ENCODE measurements at regions not wholly inside any gene's neighbourhood (a gene's known extent, or its start where the extent isn't known, plus 50 kb on each side); places are given as distances from the start of the nearest gene placed in this dataset.

GRCh38 chr5:114237766-114238165 is 124.1 kb upstream of the KCNN2 start:
- no peak overlapping the region for H4K12ac ChIP-seq (ENCODE audit: low read depth, low read length)
- no peaks in the 10 kb centered on the region for H3K79me1 ChIP-seq (ENCODE audit: low read length)
- H3K36me3 ChIP-seq (ENCODE audit: control insufficient read depth in 1 of 2, insufficient read depth in 2 of 2, low read length in 2 of 2): no peaks in the 10 kb centered on the region
- no peak for DNase-seq
- no peak overlapping the region for H3K4ac ChIP-seq (ENCODE audit: low read depth, low read length)
- no peaks in the 10 kb centered on the region for H3K27me3 ChIP-seq (ENCODE audit: insufficient read depth, low read length)
- H4K91ac ChIP-seq (ENCODE audit: low read depth, low read length): no peak overlapping the region
- H3K18ac ChIP-seq (ENCODE audit: low read length): no peak overlapping the region
- H3K4me3 ChIP-seq (ENCODE audit: low read depth, low read length): no peak overlapping the region
- no peak overlapping the region for H2AK5ac ChIP-seq (ENCODE audit: low read length)
- no peak overlapping the region for H2BK5ac ChIP-seq (ENCODE audit: low read depth, low read length, poor library complexity)
- H2BK120ac ChIP-seq (ENCODE audit: insufficient read depth, low read length, poor library complexity): no peak overlapping the region
- H3K9ac ChIP-seq (ENCODE audit: low read length): no peak overlapping the region
- no peaks in the 10 kb centered on the region for H3K79me2 ChIP-seq (ENCODE audit: control insufficient read depth, insufficient read depth, low read length, poor library complexity)
- H3K27ac ChIP-seq (ENCODE audit: low read depth, low read length): no peak overlapping the region
- no peak overlapping the region for H4K8ac ChIP-seq (ENCODE audit: low read depth, low read length)
- no peaks in the 10 kb centered on the region for H3K9me3 ChIP-seq (ENCODE audit: insufficient read depth, low read depth, low read length)
- no peak overlapping the region for H2AFZ ChIP-seq (ENCODE audit: insufficient read depth, low read length, poor library complexity)
- WGBS (ENCODE audit: extremely low coverage, insufficient coverage, insufficient read length): no CpG with 5 or more reads among the region's 5 CpGs
- no peaks in the 10 kb centered on the region for H3K4me1 ChIP-seq (ENCODE audit: control insufficient read depth in 1 of 2, insufficient read depth in 2 of 2, low read length in 2 of 2)
- no peak overlapping the region for H3K23ac ChIP-seq (ENCODE audit: low read length)
- no peak overlapping the region for H3K4me2 ChIP-seq (ENCODE audit: low read length)
- H3K14ac ChIP-seq (ENCODE audit: low read length): no peak overlapping the region
- no peak overlapping the region for H2BK12ac ChIP-seq (ENCODE audit: low read length)

DNA sequence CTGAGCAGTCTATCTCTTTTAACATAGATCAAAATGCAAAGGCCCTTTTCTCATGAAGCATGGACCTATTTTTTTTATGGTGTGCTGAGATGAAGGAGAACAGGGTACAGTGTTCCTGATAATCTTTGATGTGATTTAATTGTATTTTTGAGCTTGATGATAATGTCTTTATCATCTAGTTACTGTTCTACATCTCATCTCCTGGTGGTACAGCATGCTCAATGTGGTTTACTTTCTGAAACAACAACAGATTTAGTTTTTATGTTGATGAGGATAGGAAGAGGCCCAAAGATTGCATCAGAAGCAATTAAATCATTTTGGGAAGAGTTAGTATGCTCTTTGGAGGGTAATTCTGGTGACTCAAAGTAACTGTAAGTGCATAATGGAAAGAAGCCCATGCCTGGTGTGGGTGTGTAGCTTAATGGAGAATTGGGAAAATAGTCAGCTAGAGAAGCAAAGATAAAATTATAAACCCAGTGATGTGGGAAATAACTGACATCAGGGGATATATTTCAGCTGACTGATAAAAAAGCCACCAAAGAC is 123.0 kb upstream of the KCNN2 start:
- H3K79me1 ChIP-seq (ENCODE audit: low read length): no peaks in the 10 kb centered on the region
- H3K36me3 ChIP-seq (ENCODE audit: control insufficient read depth in 1 of 2, insufficient read depth in 2 of 2, low read length in 2 of 2): no peaks in the 10 kb centered on the region
- no peak overlapping the region for H3K4me2 ChIP-seq (ENCODE audit: low read length)
- no peaks in the 10 kb centered on the region for H3K4me1 ChIP-seq (ENCODE audit: control insufficient read depth in 1 of 2, insufficient read depth in 2 of 2, low read length in 2 of 2)
- no peak overlapping the region for H3K27ac ChIP-seq (ENCODE audit: low read depth, low read length)
- no peak overlapping the region for H3K4ac ChIP-seq (ENCODE audit: low read depth, low read length)
- H2AK5ac ChIP-seq (ENCODE audit: low read length): no peak overlapping the region
- no peak overlapping the region for H3K23ac ChIP-seq (ENCODE audit: low read length)
- no peaks in the 10 kb centered on the region for H3K9me3 ChIP-seq (ENCODE audit: insufficient read depth, low read depth, low read length)
- no peak overlapping the region for H4K12ac ChIP-seq (ENCODE audit: low read depth, low read length)
- H2BK12ac ChIP-seq (ENCODE audit: low read length): no peak overlapping the region
- H4K8ac ChIP-seq (ENCODE audit: low read depth, low read length): no peak overlapping the region
- H2BK120ac ChIP-seq (ENCODE audit: insufficient read depth, low read length, poor library complexity): no peak overlapping the region
- no peak overlapping the region for H3K18ac ChIP-seq (ENCODE audit: low read length)
- H4K91ac ChIP-seq (ENCODE audit: low read depth, low read length): no peak overlapping the region
- H3K14ac ChIP-seq (ENCODE audit: low read length): no peak overlapping the region
- H3K9ac ChIP-seq (ENCODE audit: low read length): no peak overlapping the region
- H3K4me3 ChIP-seq (ENCODE audit: low read depth, low read length): no peak overlapping the region
- no peaks in the 10 kb centered on the region for H3K27me3 ChIP-seq (ENCODE audit: insufficient read depth, low read length)
- DNase-seq: no peak
- H3K79me2 ChIP-seq (ENCODE audit: control insufficient read depth, insufficient read depth, low read length, poor library complexity): no peaks in the 10 kb centered on the region
- no peak overlapping the region for H2AFZ ChIP-seq (ENCODE audit: insufficient read depth, low read length, poor library complexity)
- H2BK5ac ChIP-seq (ENCODE audit: low read depth, low read length, poor library complexity): no peak overlapping the region

GRCh38 chr5:114243281-114243971 is 118.4 kb upstream of the KCNN2 start:
- Histone ChIP-seq H3K36me3 (ENCODE audit: control insufficient read depth in 1 of 2, insufficient read depth in 2 of 2, low read length in 2 of 2) (no peaks in the 10 kb centered on the region), H4K12ac (ENCODE audit: low read depth, low read length) (no peak overlapping the region), H3K4me1 (ENCODE audit: control insufficient read depth in 1 of 2, insufficient read depth in 2 of 2, low read length in 2 of 2) (no peaks in the 10 kb centered on the region), H3K79me2 (ENCODE audit: control insufficient read depth, insufficient read depth, low read length, poor library complexity) (no peaks in the 10 kb centered on the region), H3K9ac (ENCODE audit: low read length) (no peak overlapping the region), H2BK120ac (ENCODE audit: insufficient read depth, low read length, poor library complexity) (no peak overlapping the region), H3K4ac (ENCODE audit: low read depth, low read length) (no peak overlapping the region), H2BK5ac (ENCODE audit: low read depth, low read length, poor library complexity) (no peak overlapping the region), H2AFZ (ENCODE audit: insufficient read depth, low read length, poor library complexity) (no peak overlapping the region), H2BK12ac (ENCODE audit: low read length) (no peak overlapping the region), H3K23ac (ENCODE audit: low read length) (no peak overlapping the region), H4K91ac (ENCODE audit: low read depth, low read length) (no peak overlapping the region), H3K79me1 (ENCODE audit: low read length) (no peaks in the 10 kb centered on the region), H3K27ac (ENCODE audit: low read depth, low read length) (no peak overlapping the region), H3K4me2 (ENCODE audit: low read length) (no peak overlapping the region), H3K27me3 (ENCODE audit: insufficient read depth, low read length) (no peaks in the 10 kb centered on the region), H3K18ac (ENCODE audit: low read length) (no peak overlapping the region), H4K8ac (ENCODE audit: low read depth, low read length) (no peak overlapping the region), H2AK5ac (ENCODE audit: low read length) (no peak overlapping the region), H3K4me3 (ENCODE audit: low read depth, low read length) (no peak overlapping the region), H3K14ac (ENCODE audit: low read length) (no peak overlapping the region), H3K9me3 (ENCODE audit: insufficient read depth, low read depth, low read length) (no peaks in the 10 kb centered on the region)
- DNase-seq: no peak
- WGBS (ENCODE audit: extremely low coverage, insufficient coverage, insufficient read length): no CpG with 5 or more reads among the region's 8 CpGs

DNA sequence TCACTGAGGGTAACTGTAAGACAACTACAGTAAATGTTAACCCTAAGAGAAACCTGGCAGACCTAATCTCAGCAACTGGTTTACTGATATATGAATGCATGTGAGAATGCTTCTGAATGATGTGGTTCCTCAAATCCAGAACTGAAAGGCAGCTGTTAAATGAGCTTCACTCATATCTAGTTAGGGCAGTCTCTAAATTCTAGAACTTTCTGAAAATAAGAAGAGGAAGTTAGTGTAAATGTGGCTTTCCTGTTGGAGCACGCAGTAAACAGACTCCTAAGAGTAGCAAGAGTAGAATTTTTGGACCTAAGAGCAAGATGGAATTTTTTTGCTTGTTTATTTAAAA is 117.9 kb upstream of the KCNN2 start:
- no peak overlapping the region for H3K14ac ChIP-seq (ENCODE audit: low read length)
- no peak overlapping the region for H3K18ac ChIP-seq (ENCODE audit: low read length)
- no peak overlapping the region for H3K9ac ChIP-seq (ENCODE audit: low read length)
- H3K9me3 ChIP-seq (ENCODE audit: insufficient read depth, low read depth, low read length): no peaks in the 10 kb centered on the region
- no peak overlapping the region for H4K12ac ChIP-seq (ENCODE audit: low read depth, low read length)
- H2AK5ac ChIP-seq (ENCODE audit: low read length): no peak overlapping the region
- H2BK120ac ChIP-seq (ENCODE audit: insufficient read depth, low read length, poor library complexity): no peak overlapping the region
- no peak overlapping the region for H3K27ac ChIP-seq (ENCODE audit: low read depth, low read length)
- no peak overlapping the region for H3K23ac ChIP-seq (ENCODE audit: low read length)
- no peaks in the 10 kb centered on the region for H3K4me1 ChIP-seq (ENCODE audit: control insufficient read depth in 1 of 2, insufficient read depth in 2 of 2, low read length in 2 of 2)
- H2BK12ac ChIP-seq (ENCODE audit: low read length): no peak overlapping the region
- no peak overlapping the region for H3K4ac ChIP-seq (ENCODE audit: low read depth, low read length)
- no CpG with 5 or more reads among the region's 1 CpG for WGBS (ENCODE audit: extremely low coverage, insufficient coverage, insufficient read length)
- H3K79me2 ChIP-seq (ENCODE audit: control insufficient read depth, insufficient read depth, low read length, poor library complexity): no peaks in the 10 kb centered on the region
- no peak overlapping the region for H3K4me3 ChIP-seq (ENCODE audit: low read depth, low read length)
- no peak overlapping the region for H4K91ac ChIP-seq (ENCODE audit: low read depth, low read length)
- no peak overlapping the region for H4K8ac ChIP-seq (ENCODE audit: low read depth, low read length)
- no peak overlapping the region for H2AFZ ChIP-seq (ENCODE audit: insufficient read depth, low read length, poor library complexity)
- no peaks in the 10 kb centered on the region for H3K27me3 ChIP-seq (ENCODE audit: insufficient read depth, low read length)
- no peaks in the 10 kb centered on the region for H3K79me1 ChIP-seq (ENCODE audit: low read length)
- H3K36me3 ChIP-seq (ENCODE audit: control insufficient read depth in 1 of 2, insufficient read depth in 2 of 2, low read length in 2 of 2): no peaks in the 10 kb centered on the region
- no peak overlapping the region for H3K4me2 ChIP-seq (ENCODE audit: low read length)
- DNase-seq: no peak
- no peak overlapping the region for H2BK5ac ChIP-seq (ENCODE audit: low read depth, low read length, poor library complexity)

All from trophoblast cell (in vitro differentiated cells and primary cell).